Thymus (tissue), 11 donors: ENCODE measurements at regions not wholly inside any gene's neighbourhood (a gene's known extent, or its start where the extent isn't known, plus 50 kb on each side); places are given as distances from the start of the nearest gene placed in this dataset.

ENCODE experiments used
- DNase-seq, 9 donors: peaks; one replicate each; pipeline ENCODE4 v3.0.0-alpha.2; 2013; ENCODE audit warnings: low spot score in 9 of 9, low read depth in 6 of 9, missing footprints in 1 of 9
- H3K27ac ChIP-seq, 2 donors: one replicate each; pipeline ENCODE4 v1.5.1; 2013; ENCODE audit warnings: control low read depth in 1 of 2, low read depth in 1 of 2, low read length in 1 of 2, mild to moderate bottlenecking in 1 of 2, moderate library complexity in 1 of 2
- H3K27me3 ChIP-seq, 2 donors: one replicate each; pipeline ENCODE4 v1.5.1; 2013; ENCODE audit warnings: low read length in 1 of 2; ENCODE audit not compliant: control insufficient read depth in 2 of 2, insufficient read depth in 1 of 2
- H3K36me3 ChIP-seq, 2 donors: one replicate each; pipeline ENCODE4 v1.5.1; 2013; ENCODE audit warnings: low read length in 1 of 2, mild to moderate bottlenecking in 1 of 2, moderate library complexity in 1 of 2; ENCODE audit not compliant: control insufficient read depth in 2 of 2, insufficient read depth in 2 of 2
- H3K4me1 ChIP-seq, 2 donors: one replicate each; pipeline ENCODE4 v1.5.1; 2013; ENCODE audit warnings: low read length in 2 of 2; ENCODE audit not compliant: control insufficient read depth in 2 of 2, insufficient read depth in 2 of 2
- H3K4me3 ChIP-seq, 2 donors: one replicate each; pipeline ENCODE4 v1.5.1; 2013; ENCODE audit warnings: low read length in 2 of 2, control low read depth in 1 of 2, mild to moderate bottlenecking in 1 of 2
- H3K9me3 ChIP-seq, 2 donors: one replicate each; pipeline ENCODE4 v1.5.1; 2013; ENCODE audit warnings: low read length in 1 of 2, mild to moderate bottlenecking in 1 of 2; ENCODE audit not compliant: control insufficient read depth in 2 of 2, insufficient read depth in 1 of 2
- WGBS: extraction: QIAGEN DNeasy Blood & Tissue Kit; methylation state at CpG from one replicate; pipeline ENCODE4 v1.1.7; 2013; 5-methylcytosine and 5-hydroxymethylcytosine counted together
- donor health status: healthy.

GRCh38 chr9:30198463-30199309, 2185.8 kb upstream of the ACO1 start:
- Histone ChIP-seq H3K4me3 (no peak overlapping the region), H3K27ac (no peak overlapping the region), H3K36me3 (no peaks in the 10 kb centered on the region), H3K9me3 (peaks cover 5 to 20% of the 10 kb centered on the region in 2 donors), H3K4me1 (no peaks in the 10 kb centered on the region), H3K27me3 (no peaks in the 10 kb centered on the region)
- 94% methylated on average over 24 of the region's 24 CpGs for WGBS
- no peak for DNase-seq

- 94% methylated on average over 3 of the region's 3 CpGs for WGBS
These were observed 2183.4 kb upstream of the ACO1 start for GRCh38 chr9:30201024-30201423.

GRCh38 chr9:30235068-30235467, 2149.4 kb upstream of the ACO1 start:
- H3K27me3 ChIP-seq, result no peaks in the 10 kb centered on the region
- no peak for DNase-seq
- no peaks in the 10 kb centered on the region for H3K36me3 ChIP-seq
- H3K9me3 ChIP-seq, result no peaks in the 10 kb centered on the region
- 86% methylated on average over 4 of the region's 4 CpGs for WGBS
- no peak overlapping the region for H3K4me3 ChIP-seq
- no peaks in the 10 kb centered on the region for H3K4me1 ChIP-seq
- no peak overlapping the region for H3K27ac ChIP-seq

More at GRCh38 chr9:30201024-30201423, 2183.4 kb upstream of the ACO1 start:
- no peaks in the 10 kb centered on the region for H3K4me1 ChIP-seq
- H3K27ac ChIP-seq, result no peak overlapping the region
- H3K9me3 ChIP-seq, result peaks cover 5 to 20% of the 10 kb centered on the region in 2 donors
- H3K27me3 ChIP-seq, result no peaks in the 10 kb centered on the region
- DNase-seq, result no peak
- H3K4me3 ChIP-seq, result no peak overlapping the region
- H3K36me3 ChIP-seq, result no peaks in the 10 kb centered on the region

- H3K4me1 ChIP-seq, result no peaks in the 10 kb centered on the region
- no peaks in the 10 kb centered on the region for H3K9me3 ChIP-seq
- 87% methylated on average over 2 of the region's 2 CpGs for WGBS
- no peaks in the 10 kb centered on the region for H3K27me3 ChIP-seq
- H3K36me3 ChIP-seq, result no peaks in the 10 kb centered on the region
- no peak for DNase-seq
- H3K27ac ChIP-seq, result no peak overlapping the region
- no peak overlapping the region for H3K4me3 ChIP-seq
These were observed 2148.9 kb upstream of the ACO1 start for GRCh38 chr9:30235564-30235963.

GRCh38 chr9:30239878-30240277, 2144.6 kb upstream of the ACO1 start:
- no peaks in the 10 kb centered on the region for H3K4me1 ChIP-seq
- WGBS, result 70% methylated on average over 2 of the region's 2 CpGs

GRCh38 chr9:30243467-30243866, 2141.0 kb upstream of the ACO1 start:
- H3K27me3 ChIP-seq, result no peaks in the 10 kb centered on the region
- DNase-seq, result no peak
- H3K27ac ChIP-seq, result no peak overlapping the region
- no peaks in the 10 kb centered on the region for H3K4me1 ChIP-seq
- no peaks in the 10 kb centered on the region for H3K9me3 ChIP-seq
- H3K4me3 ChIP-seq, result no peak overlapping the region
- H3K36me3 ChIP-seq, result no peaks in the 10 kb centered on the region

More at GRCh38 chr9:30239878-30240277, 2144.6 kb upstream of the ACO1 start:
- no peaks in the 10 kb centered on the region for H3K27me3 ChIP-seq
- H3K4me3 ChIP-seq, result no peak overlapping the region
- no peak overlapping the region for H3K27ac ChIP-seq
- no peak for DNase-seq
- H3K9me3 ChIP-seq, result no peaks in the 10 kb centered on the region
- H3K36me3 ChIP-seq, result no peaks in the 10 kb centered on the region

GRCh38 chr9:30244877-30245276, 2139.6 kb upstream of the ACO1 start:
- Histone ChIP-seq H3K4me3 (no peak overlapping the region), H3K4me1 (no peaks in the 10 kb centered on the region), H3K9me3 (no peaks in the 10 kb centered on the region), H3K27me3 (no peaks in the 10 kb centered on the region), H3K36me3 (no peaks in the 10 kb centered on the region), H3K27ac (no peak overlapping the region)
- no peak for DNase-seq

- 75% methylated on average over 1 of the region's 1 CpG for WGBS
These were observed 2133.6 kb upstream of the ACO1 start for GRCh38 chr9:30250872-30251271.

GRCh38 chr9:30258094-30258493, 2126.3 kb upstream of the ACO1 start:
- 93% methylated on average over 4 of the region's 4 CpGs for WGBS

More at GRCh38 chr9:30250872-30251271, 2133.6 kb upstream of the ACO1 start:
- H3K4me1 ChIP-seq, result no peaks in the 10 kb centered on the region
- no peak overlapping the region for H3K27ac ChIP-seq
- no peak overlapping the region for H3K4me3 ChIP-seq
- no peak for DNase-seq
- H3K36me3 ChIP-seq, result no peaks in the 10 kb centered on the region
- no peaks in the 10 kb centered on the region for H3K9me3 ChIP-seq
- no peaks in the 10 kb centered on the region for H3K27me3 ChIP-seq

More at GRCh38 chr9:30258094-30258493, 2126.3 kb upstream of the ACO1 start:
- Histone ChIP-seq H3K9me3 (no peaks in the 10 kb centered on the region), H3K4me1 (no peaks in the 10 kb centered on the region), H3K27ac (no peak overlapping the region), H3K4me3 (no peak overlapping the region), H3K36me3 (no peaks in the 10 kb centered on the region), H3K27me3 (no peaks in the 10 kb centered on the region)
- no peak for DNase-seq
